K562 (cell line): ENCODE measurements at regions not wholly inside any gene's neighbourhood (a gene's known extent, or its start where the extent isn't known, plus 50 kb on each side); places are given as distances from the start of the nearest gene placed in this dataset.

Experiments
- ATAC-seq: fragments of 200-7000 bp; cut with Tn5 transposase; 3 replicates; pipeline ENCODE4 v1.9.1; 2020; ENCODE audit warnings: moderate library complexity
- BruUV-seq: library from RNA; stranded (reverse); fragments of 400-500 nt; replicated peaks from 2 replicates; lab custom pipeline; 2021; lab: Mats Ljungman, UMichigan
- CTCF ChIA-PET: fragments of 300-600 bp; formaldehyde crosslinking; extraction: SDS; loops from one replicate; lab custom pipeline; 2021; ENCODE audit warnings: low intra/inter-chr PET ratio; lab: Yijun Ruan, JAX
- POLR2A ChIA-PET: fragments of 300-600, 350-650 bp; sonication (Branson Sonifier 250); formaldehyde crosslinking; extraction: SDS; loops from one replicate; lab custom pipeline; 2021; ENCODE audit warnings: antibody characterized with exemption, inconsistent platforms; lab: Yijun Ruan, JAX
- DNase-seq, 4 experiments: peaks; one replicate each; pipeline versions ENCODE4 v3.0.0 to v3.0.0-alpha.2; 2011 to 2018; ENCODE audit warnings: low spot score in 3 of 4, mixed read lengths in 3 of 4; ENCODE audit errors: extremely low read depth in 1 of 4
- FAIRE-seq: peaks from 2 replicates; lab custom pipeline; 2011; peaks lifted over from hg19 to GRCh38; lab: Jason Lieb, UNC
- H2AFZ ChIP-seq: 2 replicates; pipeline ENCODE4 v1.6.0; 2011; ENCODE audit warnings: low read depth, low read length, control low read depth, inconsistent platforms
- H3K27ac ChIP-seq: fragments of 200-600 bp; 3 replicates; pipeline ENCODE4 v1.8.0; 2011; ENCODE audit warnings: low read depth, mild to moderate bottlenecking, control low read depth, inconsistent platforms, low read length, moderate library complexity, mixed read lengths; ENCODE audit errors: extremely low read depth
- H3K27me3 ChIP-seq, 2 experiments: fragments of 300-600 bp in 1 of 2; 2 replicates in 1 of 2; 3 replicates in 1 of 2; pipeline versions ENCODE4 v1.6.0 to v1.8.0; 2011; ENCODE audit warnings: inconsistent platforms in 2 of 2, low read length in 2 of 2, mild to moderate bottlenecking in 1 of 2, mixed read lengths in 1 of 2, moderate library complexity in 1 of 2; ENCODE audit not compliant: control insufficient read depth in 2 of 2, insufficient read depth in 2 of 2
- H3K36me3 ChIP-seq: fragments of 300-600 bp; 3 replicates; pipeline ENCODE4 v1.8.0; 2011; ENCODE audit warnings: mild to moderate bottlenecking, low read length, inconsistent platforms; ENCODE audit not compliant: control insufficient read depth, insufficient read depth
- H3K4me1 ChIP-seq, 2 experiments: fragments of 200-600 bp in 1 of 2; replicated peaks in 1 of 2; 2 replicates in 1 of 2; 3 replicates in 1 of 2; pipeline versions ENCODE4 v1.5.1 to v1.8.0; 2011; ENCODE audit warnings: inconsistent platforms in 2 of 2, low read length in 2 of 2, mild to moderate bottlenecking in 1 of 2, mixed read lengths in 1 of 2, moderate library complexity in 1 of 2; ENCODE audit not compliant: control insufficient read depth in 2 of 2, insufficient read depth in 2 of 2
- H3K4me2 ChIP-seq: 2 replicates; pipeline ENCODE4 v1.6.1; 2011; ENCODE audit warnings: low read length, control low read depth, inconsistent platforms, mixed read lengths; ENCODE audit not compliant: insufficient read depth
- H3K4me3 ChIP-seq: fragments of 200-600 bp; sonication (generic), shearing (Covaris generic); 2 replicates; pipeline ENCODE4 v1.5.1; 2016; ENCODE audit warnings: control low read depth, inconsistent platforms
- H3K79me2 ChIP-seq: fragments of 200-600 bp; 3 replicates; pipeline ENCODE4 v1.8.0; 2011; ENCODE audit warnings: low read length, inconsistent platforms; ENCODE audit not compliant: control insufficient read depth, insufficient read depth
- H3K9ac ChIP-seq, 2 experiments: 2 replicates each; pipeline versions ENCODE4 v1.6.0 to v1.6.1; 2011; ENCODE audit warnings: low read depth in 2 of 2, low read length in 2 of 2, control low read depth in 1 of 2, inconsistent platforms in 1 of 2, mild to moderate bottlenecking in 1 of 2, mixed read lengths in 1 of 2; ENCODE audit not compliant: insufficient read depth in 1 of 2
- H3K9me1 ChIP-seq: one replicate; pipeline ENCODE4 v1.6.0; 2011; ENCODE audit warnings: inconsistent platforms, mild to moderate bottlenecking, low read length, moderate library complexity; ENCODE audit not compliant: control insufficient read depth, insufficient read depth
- H3K9me3 ChIP-seq: replicated peaks from 2 replicates; pipeline ENCODE4 v1.5.1; 2011; ENCODE audit warnings: low read depth, low read length, inconsistent platforms; ENCODE audit not compliant: control insufficient read depth, insufficient read depth
- H4K20me1 ChIP-seq: replicated peaks from 2 replicates; pipeline ENCODE4 v1.6.1; 2011; ENCODE audit warnings: low read length, inconsistent platforms, mixed read lengths; ENCODE audit not compliant: control insufficient read depth, insufficient read depth
- GATAD2B ChIP-seq: fragments of 450-650 bp; IDR thresholded peaks from 2 replicates; pipeline ENCODE4 v1.6.1; 2017; ENCODE audit warnings: mild to moderate bottlenecking, borderline replicate concordance
- MCM7 ChIP-seq, 2 experiments: fragments of 450-650 bp; IDR thresholded peaks; 2 replicates each; pipeline ENCODE4 v1.6.1; 2016 to 2018
- PML ChIP-seq: IDR thresholded peaks from 2 replicates; pipeline ENCODE4 v1.6.1; 2012; ENCODE audit warnings: low read length, inconsistent platforms
- PTRF ChIP-seq: fragments of 450-650 bp; IDR thresholded peaks from 2 replicates; pipeline ENCODE4 v1.6.1; 2016; ENCODE audit warnings: mild to moderate bottlenecking, missing genetic modification characterization, missing compliant biosample characterization
- SIRT6 ChIP-seq: IDR thresholded peaks from one replicate; pipeline ENCODE4 v1.6.1; 2012; ENCODE audit warnings: low read depth, mild to moderate bottlenecking, control low read depth, inconsistent platforms, low read length, moderate library complexity
- SNRNP70 ChIP-seq: fragments of 200-400 bp; formaldehyde crosslinking; optimal IDR thresholded peaks from 2 replicates; pipeline ENCODE3; 2017; ENCODE audit warnings: low read depth, low read length
- TAF9B ChIP-seq: fragments of 450-650 bp; IDR thresholded peaks from 2 replicates; pipeline ENCODE4 v1.6.1; 2018; ENCODE audit warnings: mild to moderate bottlenecking; ENCODE audit not compliant: partially characterized antibody
- TCF7 ChIP-seq: sonication (generic); IDR thresholded peaks from 2 replicates; pipeline ENCODE4 v1.6.1; 2016; ENCODE audit warnings: antibody characterized with exemption, borderline replicate concordance
- ZNF23 ChIP-seq: fragments of 250-450 bp; sonication (Bioruptor Pico); IDR thresholded peaks from 2 replicates; pipeline ENCODE4 v1.4.0; 2020; ENCODE audit warnings: mild to moderate bottlenecking
- ZNF644 ChIP-seq: fragments of 200-800 bp; sonication (Bioruptor generic); IDR thresholded peaks from 2 replicates; pipeline ENCODE4 v1.6.1; 2016; ENCODE audit warnings: low read depth, missing genetic modification characterization, missing compliant biosample characterization
- WGBS: fragments of 100-300 bp; shearing (Covaris generic); methylation state at CpG from one replicate; pipeline ENCODE4 v1.1.6; 2016; ENCODE audit warnings: low coverage, mixed read lengths; ENCODE audit not compliant: insufficient coverage; ENCODE audit errors: missing lambda C conversion rate; 5-methylcytosine and 5-hydroxymethylcytosine counted together
- in situ Hi-C: fragments of 300-500 bp; cut with MboI; formaldehyde crosslinking; loops from 4 replicates; pipeline ENCODE4 v1.15.0; 2018; ENCODE audit warnings: inconsistent platforms, mixed read lengths
- intact Hi-C: fragments of 100-400 bp; cut with micrococcal nuclease; formaldehyde crosslinking; loops from 2 replicates; pipeline ENCODE4 v1.14.2; 2022
- TF ChIP-seq, protein P1 (sequence below): sonication (generic); formaldehyde crosslinking; IDR thresholded peaks from 2 replicates; pipeline ENCODE4 v1.8.0; 2022; ENCODE audit warnings: mild to moderate bottlenecking, missing genetic modification reagents, borderline replicate concordance
- TF ChIP-seq, protein P2 (sequence below): sonication (generic); formaldehyde crosslinking; IDR thresholded peaks from 2 replicates; pipeline ENCODE4 v1.4.0; 2020; ENCODE audit warnings: mild to moderate bottlenecking, missing genetic modification reagents

- CTCF ChIA-PET, result no interaction called here
- no peaks in the 10 kb centered on the region for H3K79me2 ChIP-seq
- no peak overlapping the region for H3K9ac ChIP-seq
- intact Hi-C loops, result no loop called here
- no peak overlapping the region for H3K4me2 ChIP-seq
- BruUV-seq, result no TSS peak
- H3K9me1 ChIP-seq, result no peaks in the 10 kb centered on the region
- ATAC-seq, result no peak
- WGBS, result 0% methylated on average over 3 of the region's 4 CpGs
- no peaks in the 10 kb centered on the region for H3K9me3 ChIP-seq
- no peaks in the 10 kb centered on the region for H4K20me1 ChIP-seq
- TF ChIP-seq TAF9B (no peak), PML (no peak), SIRT6 (no peak), MCM7 (IDR thresholded peaks at IDR 0.05) (no peak), PTRF (no peak), GATAD2B (no peak), ZNF644 (no peak), TCF7 (no peak), SNRNP70 (no peak), ZNF23 (CRISPR knock-in tag) (no peak)
- TF ChIP-seq, protein P1, sequence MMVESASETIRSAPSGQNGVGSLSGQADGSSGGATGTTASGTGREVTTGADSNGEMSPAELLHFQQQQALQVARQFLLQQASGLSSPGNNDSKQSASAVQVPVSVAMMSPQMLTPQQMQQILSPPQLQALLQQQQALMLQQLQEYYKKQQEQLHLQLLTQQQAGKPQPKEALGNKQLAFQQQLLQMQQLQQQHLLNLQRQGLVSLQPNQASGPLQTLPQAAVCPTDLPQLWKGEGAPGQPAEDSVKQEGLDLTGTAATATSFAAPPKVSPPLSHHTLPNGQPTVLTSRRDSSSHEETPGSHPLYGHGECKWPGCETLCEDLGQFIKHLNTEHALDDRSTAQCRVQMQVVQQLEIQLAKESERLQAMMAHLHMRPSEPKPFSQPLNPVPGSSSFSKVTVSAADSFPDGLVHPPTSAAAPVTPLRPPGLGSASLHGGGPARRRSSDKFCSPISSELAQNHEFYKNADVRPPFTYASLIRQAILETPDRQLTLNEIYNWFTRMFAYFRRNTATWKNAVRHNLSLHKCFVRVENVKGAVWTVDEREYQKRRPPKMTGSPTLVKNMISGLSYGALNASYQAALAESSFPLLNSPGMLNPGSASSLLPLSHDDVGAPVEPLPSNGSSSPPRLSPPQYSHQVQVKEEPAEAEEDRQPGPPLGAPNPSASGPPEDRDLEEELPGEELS (CRISPR knock-in tag), result no peak
- TF ChIP-seq, protein P2, sequence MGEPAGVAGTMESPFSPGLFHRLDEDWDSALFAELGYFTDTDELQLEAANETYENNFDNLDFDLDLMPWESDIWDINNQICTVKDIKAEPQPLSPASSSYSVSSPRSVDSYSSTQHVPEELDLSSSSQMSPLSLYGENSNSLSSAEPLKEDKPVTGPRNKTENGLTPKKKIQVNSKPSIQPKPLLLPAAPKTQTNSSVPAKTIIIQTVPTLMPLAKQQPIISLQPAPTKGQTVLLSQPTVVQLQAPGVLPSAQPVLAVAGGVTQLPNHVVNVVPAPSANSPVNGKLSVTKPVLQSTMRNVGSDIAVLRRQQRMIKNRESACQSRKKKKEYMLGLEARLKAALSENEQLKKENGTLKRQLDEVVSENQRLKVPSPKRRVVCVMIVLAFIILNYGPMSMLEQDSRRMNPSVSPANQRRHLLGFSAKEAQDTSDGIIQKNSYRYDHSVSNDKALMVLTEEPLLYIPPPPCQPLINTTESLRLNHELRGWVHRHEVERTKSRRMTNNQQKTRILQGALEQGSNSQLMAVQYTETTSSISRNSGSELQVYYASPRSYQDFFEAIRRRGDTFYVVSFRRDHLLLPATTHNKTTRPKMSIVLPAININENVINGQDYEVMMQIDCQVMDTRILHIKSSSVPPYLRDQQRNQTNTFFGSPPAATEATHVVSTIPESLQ, result no peak
- TF ChIP-seq, all 486 proteins: peak for 0
- no peak overlapping the region for H3K4me3 ChIP-seq
- no peaks in the 10 kb centered on the region for H3K36me3 ChIP-seq
- no peaks in the 10 kb centered on the region for H3K27me3 ChIP-seq
- POLR2A ChIA-PET, result no interaction called here
- FAIRE-seq, result no peak
- H2AFZ ChIP-seq, result no peak overlapping the region
- DNase-seq, result no peak
- no peaks in the 10 kb centered on the region for H3K4me1 ChIP-seq
- H3K27ac ChIP-seq, result no peak overlapping the region
- in situ Hi-C loops, result no loop called here
Measured at GRCh38 chr10:111706331-111706730, 477.2 kb downstream of the GPAM start.
